Nephron progenitor cell (in vitro differentiated cells): ENCODE measurements at regions not wholly inside any gene's neighbourhood (a gene's known extent, or its start where the extent isn't known, plus 50 kb on each side); places are given as distances from the start of the nearest gene placed in this dataset.

Source experiments
- DNase-seq: peaks from one replicate; pipeline ENCODE4 v3.0.0; 2021
- H3K27ac Mint-ChIP-seq: 2 replicates; pipeline ENCODE4 v1.8.0; 2021; ENCODE audit warnings: mild to moderate bottlenecking, moderate library complexity, mixed read lengths
- H3K27me3 Mint-ChIP-seq: 2 replicates; pipeline ENCODE4 v1.8.0; 2021; ENCODE audit warnings: mild to moderate bottlenecking, low read depth, mixed read lengths; ENCODE audit not compliant: poor library complexity
- H3K36me3 Mint-ChIP-seq: 2 replicates; pipeline ENCODE4 v1.8.0; 2021; ENCODE audit warnings: low read depth, mixed read lengths
- H3K4me1 Mint-ChIP-seq: 2 replicates; pipeline ENCODE4 v1.8.0; 2021; ENCODE audit warnings: mixed read lengths
- H3K4me3 Mint-ChIP-seq: 2 replicates; pipeline ENCODE4 v1.8.0; 2021; ENCODE audit warnings: mild to moderate bottlenecking, moderate library complexity, mixed read lengths
- H3K9me3 Mint-ChIP-seq: 2 replicates; pipeline ENCODE4 v1.8.0; 2021; ENCODE audit warnings: mild to moderate bottlenecking, moderate library complexity, mixed read lengths
- CTCF ChIP-seq: fragments of 200-600 bp; sonication (generic); IDR thresholded peaks from 2 replicates; pipeline ENCODE4 v1.5.0; 2021; ENCODE audit warnings: antibody characterized with exemption

- Mint-ChIP-seq H3K4me3 (no peak overlapping the region), H3K27me3 (no peaks in the 10 kb centered on the region), H3K36me3 (no peaks in the 10 kb centered on the region), H3K27ac (no peak overlapping the region), H3K4me1 (no peaks in the 10 kb centered on the region), H3K9me3 (peaks cover 5% of the 10 kb centered on the region)
- no peak for DNase-seq
- TF ChIP-seq CTCF: no peak
Observed at GRCh38 chr4:94115687-94116086, 92.0 kb upstream of the SMARCAD1 start.

- TF ChIP-seq CTCF: no peak
- Mint-ChIP-seq H3K4me1 (no peaks in the 10 kb centered on the region), H3K27me3 (no peaks in the 10 kb centered on the region), H3K4me3 (no peak overlapping the region), H3K27ac (no peak overlapping the region), H3K36me3 (no peaks in the 10 kb centered on the region), H3K9me3 (no peaks in the 10 kb centered on the region)
- DNase-seq: no peak
Observed at GRCh38 chr4:94116842-94117241, 90.8 kb upstream of the SMARCAD1 start.

GRCh38 chr4:94126669-94127068, 81.0 kb upstream of the SMARCAD1 start:
- no peak for DNase-seq
- Mint-ChIP-seq H3K36me3 (no peaks in the 10 kb centered on the region), H3K9me3 (no peaks in the 10 kb centered on the region), H3K4me1 (no peaks in the 10 kb centered on the region), H3K27ac (no peak overlapping the region), H3K27me3 (no peaks in the 10 kb centered on the region), H3K4me3 (no peak overlapping the region)
- no peak for TF ChIP-seq CTCF

- peak; percentile 62 for TF ChIP-seq CTCF
- H3K27ac Mint-ChIP-seq: no peak overlapping the region
- no peak overlapping the region for H3K4me3 Mint-ChIP-seq
- H3K27me3 Mint-ChIP-seq: no peaks in the 10 kb centered on the region
- no peaks in the 10 kb centered on the region for H3K36me3 Mint-ChIP-seq
- H3K9me3 Mint-ChIP-seq: no peaks in the 10 kb centered on the region
- no peaks in the 10 kb centered on the region for H3K4me1 Mint-ChIP-seq
- no peak for DNase-seq
Observed at GRCh38 chr4:94127707-94128328, 79.8 kb upstream of the SMARCAD1 start.

GRCh38 chr4:94131212-94131611, 76.5 kb upstream of the SMARCAD1 start:
- Mint-ChIP-seq H3K36me3 (no peaks in the 10 kb centered on the region), H3K4me3 (no peak overlapping the region), H3K9me3 (no peaks in the 10 kb centered on the region), H3K27ac (no peak overlapping the region), H3K4me1 (no peaks in the 10 kb centered on the region), H3K27me3 (peaks cover 1% of the 10 kb centered on the region)
- TF ChIP-seq CTCF: no peak
- DNase-seq: no peak

- Mint-ChIP-seq H3K27me3 (peaks cover 2% of the 10 kb centered on the region), H3K9me3 (no peaks in the 10 kb centered on the region), H3K4me3 (no peak overlapping the region)
Observed at GRCh38 chr4:94135701-94136100, 72.0 kb upstream of the SMARCAD1 start.

More at GRCh38 chr4:94135701-94136100, 72.0 kb upstream of the SMARCAD1 start:
- H3K4me1 Mint-ChIP-seq: no peaks in the 10 kb centered on the region
- no peak for TF ChIP-seq CTCF
- no peaks in the 10 kb centered on the region for H3K36me3 Mint-ChIP-seq
- H3K27ac Mint-ChIP-seq: no peak overlapping the region
- DNase-seq: no peak
